Transverse colon (tissue), 4 donors: ENCODE measurements at regions not wholly inside any gene's neighbourhood (a gene's known extent, or its start where the extent isn't known, plus 50 kb on each side); places are given as distances from the start of the nearest gene placed in this dataset.

Experiments used
- CTCF ChIP-seq, 5 experiments: fragments of 200-600 bp in 3 of 5; fragments of 450-650 bp in 2 of 5; sonication (generic) in 3 of 5; IDR thresholded peaks; 1 replicate in 2 of 5; 2 replicates in 3 of 5; pipeline ENCODE4 v1.5.1; 2016 to 2017; ENCODE audit warnings: antibody characterized with exemption in 5 of 5, inconsistent platforms in 3 of 5, mild to moderate bottlenecking in 2 of 5, moderate library complexity in 1 of 5
- EP300 ChIP-seq: sonication (generic); formaldehyde crosslinking; IDR thresholded peaks from one replicate; pipeline ENCODE4 v1.6.1; 2017; ENCODE audit warnings: antibody characterized with exemption, low read depth
- POLR2AphosphoS5 ChIP-seq, 3 donors: sonication (generic); formaldehyde crosslinking; IDR thresholded peaks; one replicate each; pipeline ENCODE4 v1.6.1; 2016; ENCODE audit warnings: antibody characterized with exemption in 3 of 3

- TF ChIP-seq POLR2AphosphoS5 (IDR thresholded peaks at IDR 0.05): no peak
- TF ChIP-seq CTCF (IDR thresholded peaks at IDR 0.05): no peak
- TF ChIP-seq EP300: no peak
Measured at GRCh38 chr12:124393414-124393790, 98.5 kb downstream of the RFLNA start.
